K562 (cell line): ENCODE measurements at regions not wholly inside any gene's neighbourhood (a gene's known extent, or its start where the extent isn't known, plus 50 kb on each side); places are given as distances from the start of the nearest gene placed in this dataset.

Experiments used
- BDP1 ChIP-seq: IDR thresholded peaks from 3 replicates; pipeline ENCODE4 v1.6.1; 2011; ENCODE audit not compliant: insufficient read length, insufficient read depth
- BRF2 ChIP-seq: IDR thresholded peaks from 3 replicates; pipeline ENCODE4 v1.6.1; 2011; ENCODE audit warnings: borderline replicate concordance, mild to moderate bottlenecking; ENCODE audit not compliant: insufficient read length, insufficient read depth
- E4F1 ChIP-seq: fragments of 250-450 bp; sonication (Bioruptor Pico); IDR thresholded peaks from 2 replicates; pipeline ENCODE4 v1.5.0; 2021; ENCODE audit warnings: mild to moderate bottlenecking, borderline replicate concordance
- EGR1 ChIP-seq: fragments of 450-650 bp; conservative IDR thresholded peaks from 2 replicates; pipeline ENCODE4 v1.6.1; 2017; ENCODE audit warnings: mild to moderate bottlenecking
- MTA3 ChIP-seq: fragments of 450-650 bp; formaldehyde crosslinking; IDR thresholded peaks from 2 replicates; pipeline ENCODE4 v1.6.1; 2017; ENCODE audit warnings: mild to moderate bottlenecking, borderline replicate concordance
- NCOA6 ChIP-seq: fragments of 450-650 bp; IDR thresholded peaks from 2 replicates; pipeline ENCODE4 v1.6.1; 2017; ENCODE audit warnings: mild to moderate bottlenecking
- RCOR1 ChIP-seq, 2 experiments: IDR thresholded peaks; 2 replicates each; pipeline ENCODE4 v1.6.1; 2012; ENCODE audit warnings: low read depth in 2 of 2, low read length in 2 of 2, borderline replicate concordance in 1 of 2, improper control_type of control experiment in 1 of 2
- RFX5 ChIP-seq: IDR thresholded peaks from 2 replicates; pipeline ENCODE4 v1.6.1; 2011; ENCODE audit warnings: low read depth, mild to moderate bottlenecking, improper control_type of control experiment, low read length
- UBTF ChIP-seq, 2 experiments: IDR thresholded peaks; 2 replicates each; pipeline ENCODE4 v1.6.1; 2012; ENCODE audit warnings: improper control_type of control experiment in 2 of 2, low read depth in 2 of 2, low read length in 2 of 2, borderline replicate concordance in 1 of 2
- ZBTB33 ChIP-seq: sonication (generic); formaldehyde crosslinking; IDR thresholded peaks from 2 replicates; pipeline ENCODE4 v1.8.1; 2023; ENCODE audit warnings: mild to moderate bottlenecking, missing genetic modification reagents

GRCh38 chr16:86988920-86989696, 328.1 kb downstream of the C16orf95 start (continued):
- no peak for TF ChIP-seq BRF2
- no peak for TF ChIP-seq NCOA6
- no peak for TF ChIP-seq ZBTB33
- no peak for TF ChIP-seq RFX5
- no peak for TF ChIP-seq UBTF (IDR thresholded peaks at IDR 0.05; ENCODE audit: borderline replicate concordance in 1 of 2, low read depth in 2 of 2, low read length in 2 of 2)
- no peak for TF ChIP-seq BDP1
- TF ChIP-seq EGR1, result no peak
- no peak for TF ChIP-seq RCOR1 (IDR thresholded peaks at IDR 0.05; ENCODE audit: borderline replicate concordance in 1 of 2, low read depth in 2 of 2, low read length in 2 of 2)
- no peak for TF ChIP-seq MTA3
- TF ChIP-seq E4F1 (CRISPR knock-in tag), result no peak
